Neuronal stem cell (in vitro differentiated cells): ENCODE measurements at regions not wholly inside any gene's neighbourhood (a gene's known extent, or its start where the extent isn't known, plus 50 kb on each side); places are given as distances from the start of the nearest gene placed in this dataset.

Experiments
- DNase-seq: peaks from one replicate; pipeline ENCODE4 v3.0.0-alpha.2; 2013; ENCODE audit warnings: low spot score
- H2AFZ ChIP-seq: one replicate; pipeline ENCODE4 v1.6.1; 2013; ENCODE audit warnings: mild to moderate bottlenecking, low read length, inconsistent platforms
- H2AK5ac ChIP-seq: 2 replicates; pipeline ENCODE4 v1.6.1; 2013; ENCODE audit warnings: low read depth, mild to moderate bottlenecking, inconsistent platforms, low read length, moderate library complexity, mixed read lengths
- H2BK120ac ChIP-seq: 2 replicates; pipeline ENCODE4 v1.6.1; 2013; ENCODE audit warnings: low read depth, mild to moderate bottlenecking, inconsistent platforms, low read length, moderate library complexity, mixed read lengths
- H2BK12ac ChIP-seq: one replicate; pipeline ENCODE4 v1.6.1; 2013; ENCODE audit warnings: low read length, inconsistent platforms
- H2BK15ac ChIP-seq: 2 replicates; pipeline ENCODE4 v1.6.1; 2013; ENCODE audit warnings: mild to moderate bottlenecking, low read length, inconsistent platforms, mixed read lengths
- H2BK5ac ChIP-seq: one replicate; pipeline ENCODE4 v1.6.1; 2013; ENCODE audit warnings: inconsistent platforms, mild to moderate bottlenecking, low read length, moderate library complexity
- H3K14ac ChIP-seq: one replicate; pipeline ENCODE4 v1.6.1; 2013; ENCODE audit warnings: low read length, inconsistent platforms
- H3K18ac ChIP-seq: 2 replicates; pipeline ENCODE4 v1.6.1; 2013; ENCODE audit warnings: low read length, inconsistent platforms
- H3K23ac ChIP-seq: 2 replicates; pipeline ENCODE4 v1.6.1; 2013; ENCODE audit warnings: low read depth, mild to moderate bottlenecking, mixed read lengths, low read length, inconsistent platforms; ENCODE audit not compliant: poor library complexity
- H3K27ac ChIP-seq: replicated peaks from 3 replicates; pipeline ENCODE4 v1.5.1; 2013; ENCODE audit warnings: low read length, inconsistent platforms
- H3K27me3 ChIP-seq, 3 experiments: 2 replicates each; pipeline ENCODE4 v1.6.1; 2013; ENCODE audit warnings: low read length in 3 of 3, mild to moderate bottlenecking in 2 of 3, inconsistent platforms in 1 of 3, low read depth in 1 of 3, mixed read lengths in 1 of 3, moderate library complexity in 1 of 3; ENCODE audit not compliant: control insufficient read depth in 3 of 3, insufficient read depth in 3 of 3
- H3K36me3 ChIP-seq, 2 donors: replicated peaks in 1 of 2; 2 replicates each; pipeline ENCODE4 v1.6.1; 2013; ENCODE audit warnings: low read length in 2 of 2; ENCODE audit not compliant: control insufficient read depth in 2 of 2, insufficient read depth in 2 of 2
- H3K4ac ChIP-seq: 2 replicates; pipeline ENCODE4 v1.6.1; 2013; ENCODE audit warnings: inconsistent platforms, mild to moderate bottlenecking, low read length, moderate library complexity
- H3K4me1 ChIP-seq, 2 donors: 1 replicate in 1 of 2; 2 replicates in 1 of 2; pipeline ENCODE4 v1.6.1; 2013; ENCODE audit warnings: low read length in 2 of 2, low read depth in 1 of 2; ENCODE audit not compliant: control insufficient read depth in 2 of 2, insufficient read depth in 1 of 2
- H3K4me2 ChIP-seq: one replicate; pipeline ENCODE4 v1.6.1; 2013; ENCODE audit warnings: mild to moderate bottlenecking, low read length, inconsistent platforms; ENCODE audit not compliant: insufficient read depth, poor library complexity, severe bottlenecking
- H3K4me3 ChIP-seq, 2 donors: 2 replicates each; pipeline ENCODE4 v1.5.1; 2013; ENCODE audit warnings: low read length in 2 of 2, mild to moderate bottlenecking in 2 of 2, inconsistent platforms in 1 of 2, moderate library complexity in 1 of 2
- H3K79me1 ChIP-seq: one replicate; pipeline ENCODE4 v1.6.1; 2013; ENCODE audit warnings: low read depth, mild to moderate bottlenecking, inconsistent platforms, low read length, moderate library complexity
- H3K9ac ChIP-seq: one replicate; pipeline ENCODE4 v1.6.1; 2013; ENCODE audit warnings: mild to moderate bottlenecking, low read depth, low read length, inconsistent platforms; ENCODE audit not compliant: poor library complexity
- H3K9me3 ChIP-seq, 2 donors: replicated peaks in 1 of 2; 2 replicates each; pipeline versions ENCODE3 to v1.6.1; 2013; ENCODE audit warnings: low read length in 2 of 2, mild to moderate bottlenecking in 2 of 2, inconsistent platforms in 1 of 2, low read depth in 1 of 2, mixed read lengths in 1 of 2, moderate library complexity in 1 of 2; ENCODE audit not compliant: control insufficient read depth in 2 of 2, insufficient read depth in 1 of 2
- H4K8ac ChIP-seq: one replicate; pipeline ENCODE4 v1.6.1; 2013; ENCODE audit warnings: low read depth, mild to moderate bottlenecking, inconsistent platforms, low read length, moderate library complexity
- H4K91ac ChIP-seq: one replicate; pipeline ENCODE4 v1.6.1; 2013; ENCODE audit warnings: low read length, low read depth, mild to moderate bottlenecking, inconsistent platforms; ENCODE audit not compliant: poor library complexity
- WGBS, 2 donors: extraction: QIAGEN DNeasy Blood & Tissue Kit; methylation state at CpG; one replicate each; pipeline ENCODE4 v1.1.7; 2013; ENCODE audit warnings: missing lambda C conversion rate in 2 of 2, mixed read lengths in 1 of 2; ENCODE audit not compliant: insufficient read length in 2 of 2, insufficient replicate concordance in 1 of 2; ENCODE audit errors: extremely low coverage in 2 of 2; 5-methylcytosine and 5-hydroxymethylcytosine counted together

DNA sequence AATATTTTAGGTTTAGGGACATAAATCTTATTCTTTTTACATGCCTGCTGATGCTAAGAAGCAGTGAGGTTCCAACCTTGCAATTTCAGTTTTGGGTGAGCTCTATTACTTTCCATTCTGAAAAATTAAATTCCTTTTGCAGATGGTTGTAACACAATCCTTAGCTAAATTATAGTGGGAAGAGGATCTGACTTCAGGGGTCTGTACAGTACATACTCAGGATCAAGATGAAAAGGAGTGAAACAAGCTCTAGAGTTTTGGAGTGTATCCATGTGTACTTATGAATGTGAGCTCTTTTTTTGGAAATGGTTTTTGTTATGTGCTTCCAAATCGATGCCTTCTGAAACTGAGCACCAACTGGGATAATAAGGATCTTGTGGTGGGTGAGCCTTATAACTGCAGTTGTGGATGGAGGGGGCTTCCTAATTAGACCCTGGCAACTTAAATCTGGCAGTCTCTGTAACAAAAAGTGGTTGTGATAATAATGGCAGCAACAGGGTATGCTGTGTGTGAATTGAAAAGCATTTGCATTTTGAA, 218.8 kb upstream of the MAP3K7 start:
- Histone ChIP-seq H3K36me3 (no peaks in the 10 kb centered on the region), H3K18ac (no peak overlapping the region), H3K9me3 (no peaks in the 10 kb centered on the region), H4K91ac (no peak overlapping the region), H3K4me1 (no peaks in the 10 kb centered on the region), H3K27me3 (no peaks in the 10 kb centered on the region), H2AK5ac (no peak overlapping the region), H4K8ac (no peak overlapping the region), H3K9ac (no peak overlapping the region), H3K79me1 (no peaks in the 10 kb centered on the region), H3K23ac (no peak overlapping the region), H3K14ac (no peak overlapping the region), H2BK120ac (no peak overlapping the region), H3K27ac (no peak overlapping the region), H3K4me3 (no peak overlapping the region), H3K4ac (no peak overlapping the region), H2BK12ac (no peak overlapping the region), H2AFZ (no peak overlapping the region), H2BK15ac (no peak overlapping the region), H3K4me2 (no peak overlapping the region), H2BK5ac (no peak overlapping the region)
- WGBS, 2 donors, result no CpG with 5 or more reads among the region's 1 CpG
- no peak for DNase-seq

DNA sequence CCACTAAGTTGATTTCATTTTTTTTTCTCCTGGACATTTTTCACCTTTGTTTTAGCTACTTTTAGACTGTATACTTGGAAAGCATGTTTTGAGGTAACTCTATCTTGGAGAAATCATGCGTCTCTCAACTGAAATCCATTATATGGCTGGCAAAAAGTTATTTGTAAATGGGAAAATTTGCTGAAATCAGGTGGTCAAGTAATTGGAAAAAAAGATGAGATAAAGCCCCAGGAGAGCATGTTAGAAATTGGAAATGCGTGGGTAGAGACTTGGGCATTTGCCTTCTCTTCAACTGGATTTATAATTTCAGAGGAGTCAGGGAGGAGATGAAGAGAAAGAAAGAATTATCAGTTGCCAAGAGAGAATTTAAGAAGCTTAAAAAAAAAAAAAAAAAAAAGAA, 217.1 kb upstream of the MAP3K7 start:
- Histone ChIP-seq H3K4me2 (no peak overlapping the region), H3K9ac (no peak overlapping the region), H2BK120ac (no peak overlapping the region), H3K4me1 (no peaks in the 10 kb centered on the region), H3K4me3 (no peak overlapping the region), H3K27me3 (no peaks in the 10 kb centered on the region), H3K79me1 (no peaks in the 10 kb centered on the region), H2BK15ac (no peak overlapping the region), H2AFZ (no peak overlapping the region), H3K36me3 (no peaks in the 10 kb centered on the region), H3K23ac (no peak overlapping the region), H3K18ac (no peak overlapping the region), H2BK5ac (no peak overlapping the region), H4K91ac (no peak overlapping the region), H3K4ac (no peak overlapping the region), H4K8ac (no peak overlapping the region), H3K14ac (no peak overlapping the region), H2BK12ac (no peak overlapping the region), H2AK5ac (no peak overlapping the region), H3K9me3 (no peaks in the 10 kb centered on the region), H3K27ac (no peak overlapping the region)
- no peak for DNase-seq
- no CpG with 5 or more reads among the region's 2 CpGs for WGBS, 2 donors

DNA sequence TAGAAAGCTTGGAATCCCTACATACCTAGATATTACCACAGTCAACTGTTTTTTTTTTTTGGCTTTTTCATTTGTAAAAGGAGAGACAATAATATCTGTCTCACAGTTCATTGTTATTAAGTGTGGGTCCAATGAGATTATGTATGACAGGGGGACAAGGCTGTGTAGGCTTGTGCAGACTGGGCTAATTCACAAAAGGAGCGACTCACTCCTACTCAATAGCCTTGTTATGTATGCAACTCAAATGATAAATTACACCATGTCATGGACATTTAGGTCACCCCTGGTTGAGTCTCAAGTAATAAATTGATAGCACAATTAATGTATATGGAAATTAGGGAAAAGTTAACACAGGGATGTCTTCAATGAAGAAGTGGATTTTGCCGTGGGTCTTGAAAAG, 208.2 kb upstream of the MAP3K7 start:
- Histone ChIP-seq H2BK15ac (no peak overlapping the region), H2BK5ac (no peak overlapping the region), H2BK12ac (no peak overlapping the region), H2AFZ (no peak overlapping the region), H3K18ac (no peak overlapping the region), H2AK5ac (no peak overlapping the region), H3K27ac (no peak overlapping the region), H3K4ac (no peak overlapping the region), H2BK120ac (no peak overlapping the region), H3K27me3 (no peaks in the 10 kb centered on the region), H3K36me3 (no peaks in the 10 kb centered on the region), H3K23ac (no peak overlapping the region), H3K14ac (no peak overlapping the region), H3K79me1 (no peaks in the 10 kb centered on the region), H3K4me2 (no peak overlapping the region), H3K9me3 (no peaks in the 10 kb centered on the region), H4K8ac (no peak overlapping the region), H3K4me3 (no peak overlapping the region), H4K91ac (no peak overlapping the region), H3K9ac (no peak overlapping the region), H3K4me1 (no peaks in the 10 kb centered on the region)
- DNase-seq, result no peak
- WGBS, 2 donors, result no CpG with 5 or more reads among the region's 2 CpGs

DNA sequence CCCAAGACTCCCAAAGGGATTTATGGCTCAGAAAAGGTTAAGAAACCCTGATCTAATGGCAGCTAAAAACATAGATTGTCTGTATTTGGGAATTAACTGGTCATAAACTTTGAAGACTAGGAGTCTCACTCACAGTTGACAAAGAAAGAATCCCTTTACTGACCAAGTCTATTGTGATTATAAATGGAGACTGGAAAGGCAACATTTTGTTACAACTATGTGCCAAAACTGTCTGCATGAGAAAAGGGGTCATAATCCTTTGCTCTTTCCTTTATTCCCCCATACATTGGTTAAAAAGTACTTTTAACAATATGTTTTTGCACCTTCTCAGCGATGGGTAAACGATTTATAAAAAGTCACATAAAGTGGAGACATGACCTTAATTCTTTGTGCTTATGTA, 206.9 kb upstream of the MAP3K7 start:
- no peak overlapping the region for H2AFZ ChIP-seq
- H3K27ac ChIP-seq, result no peak overlapping the region
- no peaks in the 10 kb centered on the region for H3K36me3 ChIP-seq
- H3K4me2 ChIP-seq, result no peak overlapping the region
- H3K9me3 ChIP-seq, result no peaks in the 10 kb centered on the region
- H3K4me1 ChIP-seq, result no peaks in the 10 kb centered on the region
- H3K18ac ChIP-seq, result no peak overlapping the region
- H3K14ac ChIP-seq, result no peak overlapping the region
- no peak overlapping the region for H3K23ac ChIP-seq
- no CpG with 5 or more reads among the region's 2 CpGs for WGBS, 2 donors
- no peak overlapping the region for H2AK5ac ChIP-seq
- no peak overlapping the region for H2BK15ac ChIP-seq
- H2BK5ac ChIP-seq, result no peak overlapping the region
- no peak overlapping the region for H3K4ac ChIP-seq
- H3K4me3 ChIP-seq, result no peak overlapping the region
- no peaks in the 10 kb centered on the region for H3K27me3 ChIP-seq
- H4K8ac ChIP-seq, result no peak overlapping the region
- H2BK12ac ChIP-seq, result no peak overlapping the region
- no peak for DNase-seq
- no peak overlapping the region for H2BK120ac ChIP-seq
- H4K91ac ChIP-seq, result no peak overlapping the region
- H3K9ac ChIP-seq, result no peak overlapping the region
- no peaks in the 10 kb centered on the region for H3K79me1 ChIP-seq
